BLaER1 treated with 17β-estradiol and CSF1 and Interleukin-3, amounts not matched to agents 10 nM and 100 nM (cell line): ENCODE measurements at regions not wholly inside any gene's neighbourhood (a gene's known extent, or its start where the extent isn't known, plus 50 kb on each side); places are given as distances from the start of the nearest gene placed in this dataset.

Experiments
- H3K27ac ChIP-seq, 11 experiments: shearing (Covaris generic); formaldehyde crosslinking; 2 replicates each; pipeline ENCODE4 v1.8.1; 2022
- H3K27me3 ChIP-seq, 11 experiments: shearing (Covaris generic); formaldehyde crosslinking; 2 replicates each; pipeline ENCODE4 v1.8.1; 2022
- H3K36me3 ChIP-seq, 11 experiments: shearing (Covaris generic); formaldehyde crosslinking; 2 replicates each; pipeline ENCODE4 v1.8.1; 2022
- H3K4me1 ChIP-seq, 10 experiments: shearing (Covaris generic); formaldehyde crosslinking; 2 replicates each; pipeline ENCODE4 v1.8.1; 2022
- H3K4me2 ChIP-seq, 11 experiments: shearing (Covaris generic); formaldehyde crosslinking; 2 replicates each; pipeline ENCODE4 v1.8.1; 2022
- H3K4me3 ChIP-seq, 10 experiments: shearing (Covaris generic); formaldehyde crosslinking; 2 replicates each; pipeline ENCODE4 v1.8.1; 2022
- H3K9ac ChIP-seq, 11 experiments: shearing (Covaris generic); formaldehyde crosslinking; 2 replicates each; pipeline ENCODE4 v1.8.1; 2022
- H3K9me3 ChIP-seq, 11 experiments: shearing (Covaris generic); formaldehyde crosslinking; replicated peaks in 1 of 11; 2 replicates each; pipeline ENCODE4 v1.8.1; 2022
- H4K20me1 ChIP-seq, 11 experiments: shearing (Covaris generic); formaldehyde crosslinking; 2 replicates each; pipeline ENCODE4 v1.8.1; 2022
- Cebpa-rat ChIP-seq, 11 experiments: shearing (Covaris generic); IDR thresholded peaks; 2 replicates each; pipeline ENCODE4 v1.8.1; 2022

DNA sequence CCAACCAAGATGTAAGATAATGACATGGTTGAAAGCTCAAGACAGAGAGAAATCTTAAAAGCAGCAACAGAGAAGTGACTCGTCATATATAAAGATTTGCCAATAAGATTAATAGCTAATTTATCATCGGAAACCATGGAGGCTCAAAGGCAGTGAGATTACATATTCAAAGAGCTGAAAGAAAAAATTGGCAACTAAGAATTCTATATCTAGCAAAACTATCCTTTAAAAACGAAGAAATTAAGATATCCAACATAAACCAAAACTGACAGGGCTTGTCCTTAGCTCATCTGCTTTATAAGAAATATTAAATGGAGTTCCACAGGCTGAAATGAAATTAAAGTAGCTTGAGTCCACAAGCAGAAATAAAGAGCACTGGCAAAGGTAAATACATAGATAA, 236.6 kb downstream of the ANAPC1 start:
- no peaks in the 10 kb centered on the region for H3K27me3 ChIP-seq
- H3K9me3 ChIP-seq, result peaks cover 18 to 25% (median 21%) of the 10 kb centered on the region in 11 experiments; a peak in 21 of 22 replicates
- no peak overlapping the region for H3K4me3 ChIP-seq
- H3K36me3 ChIP-seq, result no peaks in the 10 kb centered on the region
- H3K27ac ChIP-seq, result no peak overlapping the region
- no peak overlapping the region for H3K9ac ChIP-seq
- H3K4me1 ChIP-seq, result peaks cover 0 to 15% (median 0%) of the 10 kb centered on the region in 10 experiments; a peak in 7 of 20 replicates
- no peak for TF ChIP-seq Cebpa-rat (IDR thresholded peaks at IDR 0.05)
- no peaks in the 10 kb centered on the region for H4K20me1 ChIP-seq
- no peak overlapping the region for H3K4me2 ChIP-seq

DNA sequence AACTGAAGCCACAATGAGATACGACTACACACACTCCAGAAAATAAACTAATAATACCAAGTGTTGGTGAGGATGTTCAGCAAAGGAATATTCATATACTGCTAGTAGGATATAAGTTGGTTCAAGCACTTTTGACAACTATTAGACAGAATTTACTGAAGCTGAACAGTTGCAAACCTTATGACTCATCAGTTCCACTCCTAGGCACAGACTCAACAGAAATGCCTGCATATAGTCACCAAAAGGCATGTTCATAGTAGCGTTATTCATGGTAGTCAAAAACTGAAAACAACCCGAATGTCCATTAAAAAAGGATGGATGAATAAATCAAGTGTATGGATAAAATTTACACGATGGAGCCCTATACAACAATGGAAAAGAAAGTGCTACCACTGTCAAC, 232.0 kb downstream of the ANAPC1 start:
- Histone ChIP-seq H3K36me3 (no peaks in the 10 kb centered on the region), H3K27ac (no peak overlapping the region), H3K4me2 (no peak overlapping the region), H4K20me1 (no peaks in the 10 kb centered on the region), H3K4me3 (no peak overlapping the region), H3K27me3 (no peaks in the 10 kb centered on the region), H3K9me3 (peaks cover 7 to 12% (median 8%) of the 10 kb centered on the region in 11 experiments; a peak in 21 of 22 replicates), H3K4me1 (no peaks in the 10 kb centered on the region), H3K9ac (no peak overlapping the region)
- no peak for TF ChIP-seq Cebpa-rat (IDR thresholded peaks at IDR 0.05)

DNA sequence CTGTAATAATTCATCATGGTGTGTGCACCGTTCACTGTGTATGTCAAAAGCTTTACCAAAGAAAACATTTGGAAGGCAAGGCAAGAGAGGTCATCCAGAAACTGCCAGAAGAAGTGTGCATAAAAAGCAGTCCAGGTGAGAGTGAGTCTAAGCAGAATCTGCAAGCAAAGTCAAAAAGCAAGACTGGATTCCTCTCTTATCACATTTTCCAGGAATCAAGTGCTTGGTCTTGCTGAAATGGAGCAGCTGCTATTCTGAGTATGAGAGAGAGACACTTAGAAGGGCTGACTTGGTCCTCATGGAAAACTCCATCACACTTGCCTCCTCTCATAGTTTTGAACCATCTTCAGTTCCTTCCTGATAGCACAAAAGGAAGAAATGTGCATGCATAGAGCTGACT, 231.3 kb downstream of the ANAPC1 start:
- Histone ChIP-seq H3K9ac (no peak overlapping the region), H3K27ac (no peak overlapping the region), H3K4me3 (no peak overlapping the region), H3K27me3 (no peaks in the 10 kb centered on the region), H3K36me3 (no peaks in the 10 kb centered on the region), H3K9me3 (peaks cover under 1 to 6% (median 1%) of the 10 kb centered on the region in 11 experiments; a peak in 17 of 22 replicates), H3K4me2 (no peak overlapping the region), H3K4me1 (no peaks in the 10 kb centered on the region), H4K20me1 (no peaks in the 10 kb centered on the region)
- no peak for TF ChIP-seq Cebpa-rat (IDR thresholded peaks at IDR 0.05)

DNA sequence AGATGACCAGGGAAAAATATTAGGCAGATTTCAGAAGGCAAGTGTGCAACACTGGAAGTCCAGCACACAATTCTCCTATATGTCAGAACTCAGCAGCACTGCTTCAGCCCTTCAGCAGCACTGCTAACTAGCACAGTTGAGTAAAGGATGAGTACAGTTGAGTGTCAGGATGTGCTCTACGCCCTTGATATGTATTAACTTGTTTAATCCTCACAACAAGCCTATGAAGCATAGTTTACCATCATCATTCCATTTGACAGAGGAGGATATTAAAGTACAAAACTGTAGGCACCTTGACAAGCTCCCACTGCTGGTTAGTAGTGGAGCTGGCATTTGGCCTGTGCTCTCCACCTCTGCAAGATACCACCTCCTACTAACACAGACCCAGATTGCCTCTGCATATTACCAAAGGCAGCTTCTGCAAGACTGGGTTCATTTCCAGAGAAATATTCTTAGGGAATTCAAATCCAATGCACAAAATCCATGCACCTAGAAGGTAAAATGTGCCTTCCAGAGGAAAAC, 230.8 kb downstream of the ANAPC1 start:
- H3K27ac ChIP-seq, result no peak overlapping the region
- TF ChIP-seq Cebpa-rat (IDR thresholded peaks at IDR 0.05), result no peak
- peaks cover 0 to 4% (median 0%) of the 10 kb centered on the region in 11 experiments; a peak in 3 of 22 replicates for H3K9me3 ChIP-seq
- no peak overlapping the region for H3K4me3 ChIP-seq
- no peaks in the 10 kb centered on the region for H3K27me3 ChIP-seq
- H4K20me1 ChIP-seq, result no peaks in the 10 kb centered on the region
- H3K36me3 ChIP-seq, result no peaks in the 10 kb centered on the region
- H3K4me2 ChIP-seq, result no peak overlapping the region
- no peaks in the 10 kb centered on the region for H3K4me1 ChIP-seq
- no peak overlapping the region for H3K9ac ChIP-seq

DNA sequence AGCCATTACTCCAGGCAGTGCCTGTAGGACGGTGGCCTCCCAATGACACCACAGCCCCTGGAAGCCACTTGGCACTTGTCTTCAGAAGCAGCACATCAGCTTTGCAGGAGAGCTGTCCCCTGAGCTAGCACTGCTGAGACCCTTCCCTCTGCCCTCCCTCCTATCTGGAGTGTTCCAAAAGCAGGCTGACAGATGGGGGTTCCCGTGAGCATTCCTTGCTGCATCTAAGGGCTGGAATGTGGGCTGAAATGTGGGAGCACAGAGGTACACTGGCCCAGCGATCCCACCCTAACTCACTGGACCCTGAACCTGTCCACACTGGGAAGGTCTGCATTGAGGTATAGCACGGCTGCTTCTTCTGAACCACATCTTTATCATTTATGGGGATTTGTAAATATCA, 230.1 kb downstream of the ANAPC1 start:
- no peaks in the 10 kb centered on the region for H4K20me1 ChIP-seq
- no peaks in the 10 kb centered on the region for H3K27me3 ChIP-seq
- no peak overlapping the region for H3K9ac ChIP-seq
- peaks cover 0 to 3% (median 0%) of the 10 kb centered on the region in 11 experiments; a peak in 1 of 22 replicates for H3K9me3 ChIP-seq
- H3K4me1 ChIP-seq, result peaks cover 1 to 3% (median 2%) of the 10 kb centered on the region in 10 experiments; a peak in 19 of 20 replicates
- H3K27ac ChIP-seq, result no peak overlapping the region
- H3K36me3 ChIP-seq, result no peaks in the 10 kb centered on the region
- no peak overlapping the region for H3K4me2 ChIP-seq
- no peak overlapping the region for H3K4me3 ChIP-seq
- no peak for TF ChIP-seq Cebpa-rat (IDR thresholded peaks at IDR 0.05)

DNA sequence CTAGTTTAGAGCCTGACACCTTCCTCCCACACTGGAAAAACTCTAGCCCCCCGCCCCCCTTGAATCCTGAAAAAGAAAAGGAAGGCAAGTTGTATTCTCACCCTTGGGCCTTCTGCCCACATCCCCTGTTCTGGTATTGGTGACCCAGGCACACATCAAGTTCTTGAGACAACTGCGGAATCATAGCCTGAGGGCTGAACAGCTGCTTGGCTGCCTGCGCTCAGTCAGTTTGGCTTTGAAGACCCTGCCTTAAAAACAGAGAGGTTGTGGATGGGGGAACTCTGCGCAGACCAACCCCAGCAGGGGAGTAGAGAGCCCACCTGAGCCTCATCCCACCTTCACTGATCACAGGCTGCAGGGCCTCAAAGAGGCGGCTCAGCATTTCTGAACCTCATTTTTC, 229.2 kb downstream of the ANAPC1 start:
- H3K4me1 ChIP-seq, result peaks cover 10 to 12% (median 11%) of the 10 kb centered on the region in 10 experiments
- H3K9ac ChIP-seq, result no peak overlapping the region
- H3K4me3 ChIP-seq, result no peak overlapping the region
- H4K20me1 ChIP-seq, result no peaks in the 10 kb centered on the region
- H3K9me3 ChIP-seq, result no peaks in the 10 kb centered on the region
- no peak overlapping the region for H3K4me2 ChIP-seq
- no peaks in the 10 kb centered on the region for H3K27me3 ChIP-seq
- H3K27ac ChIP-seq, result no peak overlapping the region
- no peak for TF ChIP-seq Cebpa-rat (IDR thresholded peaks at IDR 0.05)
- H3K36me3 ChIP-seq, result no peaks in the 10 kb centered on the region

DNA sequence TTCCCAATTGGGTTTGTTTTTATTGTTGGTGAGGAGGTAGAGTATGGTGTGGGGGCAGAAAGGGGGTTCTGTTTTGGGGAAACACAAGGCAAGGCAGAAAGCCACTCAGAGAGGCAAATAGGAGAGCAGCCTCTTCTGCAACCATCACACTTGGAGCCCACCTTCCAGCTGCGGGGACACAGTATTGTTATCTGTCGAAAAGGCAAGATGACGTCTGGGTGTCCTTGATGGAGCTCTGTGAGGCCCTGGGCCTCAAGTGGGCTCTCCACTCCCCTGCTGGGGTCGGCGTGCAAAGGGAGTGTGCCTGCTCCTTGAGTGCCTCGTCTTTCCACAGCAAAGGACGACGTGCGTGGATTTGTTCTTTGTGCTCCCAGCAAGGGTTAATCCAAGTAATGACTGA, 227.6 kb downstream of the ANAPC1 start:
- Histone ChIP-seq H3K9me3 (no peaks in the 10 kb centered on the region), H3K27me3 (no peaks in the 10 kb centered on the region), H3K4me2 (no peak overlapping the region), H3K9ac (no peak overlapping the region), H4K20me1 (no peaks in the 10 kb centered on the region), H3K4me1 (peaks cover 18 to 27% (median 20%) of the 10 kb centered on the region in 10 experiments), H3K36me3 (no peaks in the 10 kb centered on the region), H3K4me3 (no peak overlapping the region), H3K27ac (no peak overlapping the region)
- no peak for TF ChIP-seq Cebpa-rat (IDR thresholded peaks at IDR 0.05)

DNA sequence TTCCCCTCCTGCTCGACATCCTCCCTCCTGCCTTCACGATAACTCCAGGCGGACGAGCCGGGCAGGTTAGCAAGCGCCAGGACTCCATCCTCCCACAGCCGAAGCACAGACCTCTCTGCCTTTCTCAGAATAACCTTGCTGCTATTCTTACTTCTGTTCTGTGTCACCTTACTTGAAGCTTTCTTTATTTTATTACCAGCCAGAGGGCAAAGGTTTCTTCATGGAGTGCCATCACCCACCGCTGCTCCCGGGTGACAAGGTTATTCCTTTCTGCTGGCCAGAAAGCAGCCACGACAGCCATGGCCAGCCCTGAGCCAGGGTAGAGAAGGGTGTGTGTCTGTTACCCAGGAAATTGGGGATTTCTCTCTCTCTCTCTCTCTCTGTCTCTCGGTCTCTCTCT, 227.1 kb downstream of the ANAPC1 start:
- TF ChIP-seq Cebpa-rat (IDR thresholded peaks at IDR 0.05), result no peak
- H3K36me3 ChIP-seq, result no peaks in the 10 kb centered on the region
- H3K4me3 ChIP-seq, result no peak overlapping the region
- peaks cover 18 to 32% (median 21%) of the 10 kb centered on the region in 10 experiments for H3K4me1 ChIP-seq
- H3K4me2 ChIP-seq, result no peak overlapping the region
- H3K27me3 ChIP-seq, result no peaks in the 10 kb centered on the region
- H3K9me3 ChIP-seq, result no peaks in the 10 kb centered on the region
- no peaks in the 10 kb centered on the region for H4K20me1 ChIP-seq
- no peak overlapping the region for H3K9ac ChIP-seq
- no peak overlapping the region for H3K27ac ChIP-seq

DNA sequence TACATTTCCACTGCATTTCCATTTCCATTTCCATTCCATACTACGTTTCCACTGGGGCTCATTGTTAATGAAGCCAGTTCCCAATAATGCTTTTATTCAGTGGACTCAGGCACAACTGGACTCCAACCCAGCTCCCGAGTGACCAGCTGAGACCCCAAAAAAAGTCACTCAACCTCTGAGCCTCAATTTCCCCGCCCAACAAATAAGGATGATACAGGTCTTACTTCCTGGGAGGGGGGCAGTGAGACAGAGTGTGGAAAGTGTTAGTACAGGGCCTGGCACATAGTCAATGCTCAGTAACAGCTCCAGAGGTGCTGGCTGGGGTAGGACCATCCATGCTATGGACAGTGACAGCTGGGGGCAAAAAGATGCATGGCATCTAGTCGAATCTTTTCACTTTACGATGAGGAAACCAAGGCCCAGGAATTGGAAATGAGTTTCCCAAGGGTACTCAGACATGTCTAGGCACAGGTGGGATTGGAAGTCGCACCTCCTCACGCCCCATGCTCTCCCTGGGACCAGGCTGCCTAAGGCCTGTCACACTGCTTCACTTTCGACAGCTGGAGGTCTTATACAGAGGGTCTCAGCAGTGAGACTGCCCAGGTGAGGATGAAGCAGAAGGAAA, 226.5 kb downstream of the ANAPC1 start:
- TF ChIP-seq Cebpa-rat (IDR thresholded peaks at IDR 0.05), result no peak
- no peaks in the 10 kb centered on the region for H3K36me3 ChIP-seq
- H3K9ac ChIP-seq, result no peak overlapping the region
- H3K4me2 ChIP-seq, result no peak overlapping the region
- H3K4me3 ChIP-seq, result no peak overlapping the region
- no peaks in the 10 kb centered on the region for H3K9me3 ChIP-seq
- no peaks in the 10 kb centered on the region for H3K27me3 ChIP-seq
- H3K27ac ChIP-seq, result no peak overlapping the region
- H4K20me1 ChIP-seq, result no peaks in the 10 kb centered on the region
- H3K4me1 ChIP-seq, result peaks cover 21 to 37% (median 26%) of the 10 kb centered on the region in 10 experiments
